ENCODE measurements at regions not wholly inside any gene's neighbourhood (a gene's known extent, or its start where the extent isn't known, plus 50 kb on each side); places are given as distances from the start of the nearest gene placed in this dataset.

GRCh38 chr1:221520250-221520649 lies 221.6 kb downstream of the DUSP10 start:
- TF ChIP-seq FOXM1 (IDR thresholded peaks at IDR 0.05; ENCODE audit: borderline replicate concordance): no peak
- TF ChIP-seq BHLHE40 (IDR thresholded peaks at IDR 0.05; ENCODE audit: borderline replicate concordance): no peak
- no peak for TF ChIP-seq ZNF384 (IDR thresholded peaks at IDR 0.05)
- no peak for TF ChIP-seq CTBP1 (IDR thresholded peaks at IDR 0.05; ENCODE audit: borderline replicate concordance)
- TF ChIP-seq ELF4 (IDR thresholded peaks at IDR 0.05): no peak
- TF ChIP-seq SUZ12 (IDR thresholded peaks at IDR 0.05): no peak
- no peak for TF ChIP-seq NFRKB (IDR thresholded peaks at IDR 0.05)
- TF ChIP-seq TARDBP (IDR thresholded peaks at IDR 0.05): no peak
- TF ChIP-seq LEF1 (IDR thresholded peaks at IDR 0.05; ENCODE audit: borderline replicate concordance): no peak
- TF ChIP-seq FOXA1 (IDR thresholded peaks at IDR 0.05): no peak

All from HEK293T (cell line).